ENCODE measurements at regions not wholly inside any gene's neighbourhood (a gene's known extent, or its start where the extent isn't known, plus 50 kb on each side); places are given as distances from the start of the nearest gene placed in this dataset.

- ATAC-seq: no peak
- no peak for TF ChIP-seq TSHZ2 (CRISPR knock-in tag; IDR thresholded peaks at IDR 0.05)
- TF ChIP-seq BACH2 (CRISPR knock-in tag; IDR thresholded peaks at IDR 0.05; ENCODE audit: borderline replicate concordance): no peak
- no peak for TF ChIP-seq PATZ1 (CRISPR knock-in tag; IDR thresholded peaks at IDR 0.05; ENCODE audit: borderline replicate concordance)
- no peak for TF ChIP-seq ESRRG (CRISPR knock-in tag; IDR thresholded peaks at IDR 0.05)
- TF ChIP-seq ARNTL (CRISPR knock-in tag; IDR thresholded peaks at IDR 0.05; ENCODE audit: borderline replicate concordance, low read depth): no peak
- no peak for TF ChIP-seq ZNF8 (CRISPR knock-in tag; IDR thresholded peaks at IDR 0.05)
- TF ChIP-seq TOX (CRISPR knock-in tag; IDR thresholded peaks at IDR 0.05; ENCODE audit: borderline replicate concordance): no peak
- no peak for TF ChIP-seq ZFP30 (CRISPR knock-in tag; IDR thresholded peaks at IDR 0.05)
- no peak for TF ChIP-seq CSDC2 (CRISPR knock-in tag; IDR thresholded peaks at IDR 0.05)
- TF ChIP-seq GLIS3 (CRISPR knock-in tag; IDR thresholded peaks at IDR 0.05): no peak
- no peak for TF ChIP-seq RARB (CRISPR knock-in tag; IDR thresholded peaks at IDR 0.05)
- TF ChIP-seq ZNF70 (CRISPR knock-in tag; IDR thresholded peaks at IDR 0.05): no peak
- TF ChIP-seq CSRNP3 (CRISPR knock-in tag; IDR thresholded peaks at IDR 0.05): no peak
- TF ChIP-seq PPARA (CRISPR knock-in tag; IDR thresholded peaks at IDR 0.05; ENCODE audit: borderline replicate concordance): no peak
- TF ChIP-seq POU6F1 (CRISPR knock-in tag; IDR thresholded peaks at IDR 0.05; ENCODE audit: borderline replicate concordance, low read depth): no peak
- TF ChIP-seq CREB5 (CRISPR knock-in tag; IDR thresholded peaks at IDR 0.05; ENCODE audit: low read depth): no peak
- no peak for TF ChIP-seq ZFP3 (CRISPR knock-in tag; IDR thresholded peaks at IDR 0.05)
- TF ChIP-seq ZNF565 (CRISPR knock-in tag; conservative IDR thresholded peaks at IDR 0.05; ENCODE audit: low read depth): no peak
- TF ChIP-seq SNAI2 (CRISPR knock-in tag; IDR thresholded peaks at IDR 0.05): no peak
- TF ChIP-seq ISL1 (CRISPR knock-in tag; IDR thresholded peaks at IDR 0.05): no peak
These were observed 1128.2 kb downstream of the BCL11A start for GRCh38 chr2:59425247-59425646.

- no peak for ATAC-seq
- TF ChIP-seq ISL1 (CRISPR knock-in tag; IDR thresholded peaks at IDR 0.05): no peak
- no peak for TF ChIP-seq BACH2 (CRISPR knock-in tag; IDR thresholded peaks at IDR 0.05; ENCODE audit: borderline replicate concordance)
- no peak for TF ChIP-seq RARB (CRISPR knock-in tag; IDR thresholded peaks at IDR 0.05)
- no peak for TF ChIP-seq ARNTL (CRISPR knock-in tag; IDR thresholded peaks at IDR 0.05; ENCODE audit: borderline replicate concordance, low read depth)
- TF ChIP-seq TSHZ2 (CRISPR knock-in tag; IDR thresholded peaks at IDR 0.05): no peak
- TF ChIP-seq CSRNP3 (CRISPR knock-in tag; IDR thresholded peaks at IDR 0.05): no peak
- TF ChIP-seq ZFP30 (CRISPR knock-in tag; IDR thresholded peaks at IDR 0.05): no peak
- no peak for TF ChIP-seq ZC3H10 (CRISPR knock-in tag; IDR thresholded peaks at IDR 0.05)
- TF ChIP-seq ZNF8 (CRISPR knock-in tag; IDR thresholded peaks at IDR 0.05): no peak
- no peak for TF ChIP-seq ZFP3 (CRISPR knock-in tag; IDR thresholded peaks at IDR 0.05)
These were observed 1139.5 kb downstream of the BCL11A start for GRCh38 chr2:59413751-59414570.
